Bronchial epithelial cell (primary cell): ENCODE measurements at regions not wholly inside any gene's neighbourhood (a gene's known extent, or its start where the extent isn't known, plus 50 kb on each side); places are given as distances from the start of the nearest gene placed in this dataset.
A peak's percentile ranks its signal among the peaks of the same experiment; 100 is the strongest.
"Not testable (repeated sequence)": the region's sequence is repeated elsewhere in the genome, so short reads cannot be mapped to it uniquely, and the experiment has no call there.

Experiments used
- DNase-seq: peaks from one replicate; pipeline ENCODE4 v3.0.0-alpha.2; 2010; ENCODE audit warnings: low read depth
- FAIRE-seq: peaks from 2 replicates; lab custom pipeline; 2011; peaks lifted over from hg19 to GRCh38; lab: Jason Lieb, UNC
- H3K27me3 ChIP-seq: 2 replicates; pipeline ENCODE4 v1.5.1; 2011; ENCODE audit warnings: low read length; ENCODE audit not compliant: control insufficient read depth, insufficient read depth
- H3K36me3 ChIP-seq: 2 replicates; pipeline ENCODE4 v1.5.1; 2011; ENCODE audit warnings: low read length; ENCODE audit not compliant: control insufficient read depth, insufficient read depth
- H3K4me3 ChIP-seq: 2 replicates; pipeline ENCODE4 v1.5.1; 2011; ENCODE audit warnings: mild to moderate bottlenecking, low read depth, low read length, control low read depth
- TF ChIP-seq, protein P1 (sequence below): IDR thresholded peaks from 2 replicates; pipeline ENCODE4 v1.5.1; 2011; ENCODE audit warnings: mild to moderate bottlenecking, moderate library complexity, low read length, control low read depth, inconsistent platforms; ENCODE audit not compliant: insufficient read depth, severe bottlenecking

DNA sequence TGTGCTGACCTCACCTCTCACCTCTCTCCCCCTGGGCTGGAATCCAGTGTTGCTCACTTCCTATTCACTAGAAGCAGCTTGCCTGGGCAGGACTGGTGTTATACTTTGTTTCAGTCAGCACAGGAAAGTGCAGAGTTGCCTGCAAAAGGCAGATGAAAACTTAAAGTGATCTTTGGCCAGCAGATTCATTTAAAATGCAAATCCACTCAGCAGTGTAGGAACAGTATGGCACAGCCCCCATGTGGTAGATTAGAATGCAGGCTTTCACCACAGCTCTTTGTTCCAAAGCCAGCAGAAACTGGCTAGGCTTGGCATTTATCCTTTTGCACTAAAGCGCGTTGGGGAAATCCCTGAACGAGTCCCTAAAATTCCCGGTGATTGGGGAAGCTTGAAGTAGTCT, 301.2 kb downstream of the OR4C45 start:
- H3K36me3 ChIP-seq = no peaks in the 10 kb centered on the region
- FAIRE-seq (no peak), DNase-seq (peak; percentile 58)
- TF ChIP-seq, protein P1, sequence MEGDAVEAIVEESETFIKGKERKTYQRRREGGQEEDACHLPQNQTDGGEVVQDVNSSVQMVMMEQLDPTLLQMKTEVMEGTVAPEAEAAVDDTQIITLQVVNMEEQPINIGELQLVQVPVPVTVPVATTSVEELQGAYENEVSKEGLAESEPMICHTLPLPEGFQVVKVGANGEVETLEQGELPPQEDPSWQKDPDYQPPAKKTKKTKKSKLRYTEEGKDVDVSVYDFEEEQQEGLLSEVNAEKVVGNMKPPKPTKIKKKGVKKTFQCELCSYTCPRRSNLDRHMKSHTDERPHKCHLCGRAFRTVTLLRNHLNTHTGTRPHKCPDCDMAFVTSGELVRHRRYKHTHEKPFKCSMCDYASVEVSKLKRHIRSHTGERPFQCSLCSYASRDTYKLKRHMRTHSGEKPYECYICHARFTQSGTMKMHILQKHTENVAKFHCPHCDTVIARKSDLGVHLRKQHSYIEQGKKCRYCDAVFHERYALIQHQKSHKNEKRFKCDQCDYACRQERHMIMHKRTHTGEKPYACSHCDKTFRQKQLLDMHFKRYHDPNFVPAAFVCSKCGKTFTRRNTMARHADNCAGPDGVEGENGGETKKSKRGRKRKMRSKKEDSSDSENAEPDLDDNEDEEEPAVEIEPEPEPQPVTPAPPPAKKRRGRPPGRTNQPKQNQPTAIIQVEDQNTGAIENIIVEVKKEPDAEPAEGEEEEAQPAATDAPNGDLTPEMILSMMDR = no peak
- H3K27me3 ChIP-seq = no peaks in the 10 kb centered on the region
- no peak overlapping the region for H3K4me3 ChIP-seq

DNA sequence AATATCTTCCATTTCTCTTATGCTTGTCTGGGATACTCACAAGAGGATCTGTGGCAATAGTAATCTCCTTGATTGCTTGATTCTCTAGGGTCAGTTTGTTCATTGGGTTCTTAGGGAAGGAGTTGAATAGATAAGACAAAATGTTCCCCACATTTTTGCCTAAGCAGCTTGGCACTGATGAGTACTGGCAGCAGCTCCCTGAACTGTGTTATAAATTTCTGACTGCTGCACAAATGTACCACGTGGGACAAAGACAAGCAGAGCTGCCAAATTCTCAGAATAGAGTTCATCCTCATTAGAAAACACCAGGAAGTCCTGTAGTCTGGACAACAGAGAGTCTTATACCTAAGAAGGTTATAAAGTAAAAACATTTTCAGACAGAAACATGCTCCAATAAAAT, 304.8 kb downstream of the OR4C45 start:
- not testable (repeated sequence) for DNase-seq, FAIRE-seq, H3K27me3 ChIP-seq, H3K36me3 ChIP-seq, H3K4me3 ChIP-seq

- H3K4me3 ChIP-seq, FAIRE-seq: not testable (repeated sequence)
Observed at GRCh38 chr11:50348018-50348417, 315.3 kb downstream of the OR4C45 start.

DNA sequence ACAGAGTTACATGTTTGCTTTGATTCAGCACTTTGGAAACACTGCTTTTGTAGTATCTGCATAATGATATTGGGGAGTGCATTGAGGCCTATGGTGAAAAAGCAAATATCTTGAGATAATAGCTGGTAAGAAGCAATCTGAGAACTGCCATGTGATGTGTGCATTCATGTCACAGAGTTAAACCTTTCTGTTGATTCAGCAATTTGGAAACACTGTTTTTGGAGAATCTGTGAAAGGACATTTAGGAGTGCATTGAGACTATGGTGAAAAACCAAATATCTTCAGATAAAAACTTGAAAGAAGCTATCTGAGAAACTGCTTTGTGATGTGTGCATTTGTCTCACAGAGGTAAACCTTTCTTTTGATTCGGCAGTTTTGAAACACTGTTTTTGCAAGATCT, 346.8 kb downstream of the OR4C45 start:
- H3K27me3 ChIP-seq = no peaks in the 10 kb centered on the region
- no peaks in the 10 kb centered on the region for H3K36me3 ChIP-seq
- FAIRE-seq (no peak), DNase-seq (no peak)
- TF ChIP-seq, protein P1 = no peak
- H3K4me3 ChIP-seq = no peak overlapping the region

More at GRCh38 chr11:50348018-50348417, 315.3 kb downstream of the OR4C45 start:
- DNase-seq, H3K27me3 ChIP-seq, H3K36me3 ChIP-seq: not testable (repeated sequence)

GRCh38 chr11:50394017-50394416, 361.3 kb downstream of the OR4C45 start:
- no peak for DNase-seq
- TF ChIP-seq, protein P1 = no peak
- FAIRE-seq = no peak
- Histone ChIP-seq H3K36me3 (no peaks in the 10 kb centered on the region), H3K27me3 (no peaks in the 10 kb centered on the region), H3K4me3 (no peak overlapping the region)

DNA sequence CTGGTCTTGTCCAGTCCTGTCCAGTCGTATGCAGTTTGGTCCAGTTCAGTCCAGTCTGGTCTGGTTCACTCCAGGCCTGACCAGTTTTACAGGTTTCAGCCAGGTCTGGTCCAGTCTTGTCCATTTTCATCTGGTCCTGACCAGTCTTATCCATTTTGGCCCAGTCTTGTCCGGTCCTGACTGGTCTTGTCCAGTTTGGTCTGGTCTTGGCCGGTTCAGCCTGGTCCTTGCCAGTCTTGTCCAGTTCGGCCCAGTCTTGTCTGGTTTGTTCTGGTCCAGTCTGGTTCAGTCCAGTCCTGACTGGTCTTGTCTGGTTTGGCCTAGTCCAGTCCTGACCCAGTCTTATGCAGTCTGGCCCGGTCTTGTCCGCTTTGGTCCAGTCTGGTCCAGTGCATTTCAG, 380.2 kb downstream of the OR4C45 start:
- TF ChIP-seq, protein P1 = no peak
- no peaks in the 10 kb centered on the region for H3K27me3 ChIP-seq
- DNase-seq = no peak
- no peaks in the 10 kb centered on the region for H3K36me3 ChIP-seq
- peak; percentile 32 for FAIRE-seq
- H3K4me3 ChIP-seq = no peak overlapping the region

- TF ChIP-seq, protein P1 = no peak
- H3K36me3 ChIP-seq = no peaks in the 10 kb centered on the region
- no peak for DNase-seq
- no peak for FAIRE-seq
- H3K4me3 ChIP-seq = no peak overlapping the region
- no peaks in the 10 kb centered on the region for H3K27me3 ChIP-seq
Observed at GRCh38 chr11:50423208-50423607, 390.5 kb downstream of the OR4C45 start.
